ENCODE measurements at regions not wholly inside any gene's neighbourhood (a gene's known extent, or its start where the extent isn't known, plus 50 kb on each side); places are given as distances from the start of the nearest gene placed in this dataset.

- TF ChIP-seq CTCF (IDR thresholded peaks at IDR 0.05) (no peak), POLR2A (IDR thresholded peaks at IDR 0.05) (no peak)
Observed at GRCh38 chr2:192381082-192381481, 186.3 kb upstream of the TMEFF2 start.
